HFF-Myc (cell line): ENCODE measurements at regions not wholly inside any gene's neighbourhood (a gene's known extent, or its start where the extent isn't known, plus 50 kb on each side); places are given as distances from the start of the nearest gene placed in this dataset.

Experiments used
- DNase-seq: peaks from one replicate; pipeline ENCODE4 v3.0.0-alpha.2; 2011; ENCODE audit warnings: low read depth; ENCODE audit errors: extremely low read depth
- H3K4me3 ChIP-seq: replicated peaks from 2 replicates; pipeline ENCODE4 v1.5.1; 2011; ENCODE audit warnings: low read depth, mild to moderate bottlenecking, control low read depth, low read length
- TF ChIP-seq, protein P1 (sequence below): IDR thresholded peaks from 2 replicates; pipeline ENCODE4 v1.5.1; 2012; ENCODE audit warnings: mild to moderate bottlenecking, low read depth, low read length, control low read depth; ENCODE audit errors: missing control alignments

DNA sequence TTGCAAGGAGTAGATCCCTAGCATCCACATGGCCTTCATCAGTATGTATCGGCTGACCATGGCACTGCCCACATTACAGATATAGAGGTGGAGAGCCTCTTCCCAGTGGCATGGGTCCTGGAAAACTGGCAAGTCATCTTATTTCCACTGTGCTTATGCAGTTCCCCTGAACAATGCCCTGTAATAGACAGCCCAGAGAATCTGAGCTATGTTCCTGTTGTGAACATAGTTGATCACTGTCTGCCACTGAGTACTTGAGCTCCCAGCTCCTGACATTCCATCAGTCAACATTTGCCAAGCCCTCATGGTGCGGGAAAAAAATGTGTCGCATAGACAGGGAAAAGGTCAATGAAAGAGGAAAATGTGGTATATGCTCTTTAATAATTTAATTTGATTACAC is 861.9 kb downstream of the CDY2B start:
- TF ChIP-seq, protein P1, sequence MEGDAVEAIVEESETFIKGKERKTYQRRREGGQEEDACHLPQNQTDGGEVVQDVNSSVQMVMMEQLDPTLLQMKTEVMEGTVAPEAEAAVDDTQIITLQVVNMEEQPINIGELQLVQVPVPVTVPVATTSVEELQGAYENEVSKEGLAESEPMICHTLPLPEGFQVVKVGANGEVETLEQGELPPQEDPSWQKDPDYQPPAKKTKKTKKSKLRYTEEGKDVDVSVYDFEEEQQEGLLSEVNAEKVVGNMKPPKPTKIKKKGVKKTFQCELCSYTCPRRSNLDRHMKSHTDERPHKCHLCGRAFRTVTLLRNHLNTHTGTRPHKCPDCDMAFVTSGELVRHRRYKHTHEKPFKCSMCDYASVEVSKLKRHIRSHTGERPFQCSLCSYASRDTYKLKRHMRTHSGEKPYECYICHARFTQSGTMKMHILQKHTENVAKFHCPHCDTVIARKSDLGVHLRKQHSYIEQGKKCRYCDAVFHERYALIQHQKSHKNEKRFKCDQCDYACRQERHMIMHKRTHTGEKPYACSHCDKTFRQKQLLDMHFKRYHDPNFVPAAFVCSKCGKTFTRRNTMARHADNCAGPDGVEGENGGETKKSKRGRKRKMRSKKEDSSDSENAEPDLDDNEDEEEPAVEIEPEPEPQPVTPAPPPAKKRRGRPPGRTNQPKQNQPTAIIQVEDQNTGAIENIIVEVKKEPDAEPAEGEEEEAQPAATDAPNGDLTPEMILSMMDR: no peak
- no peak overlapping the region for H3K4me3 ChIP-seq

DNA sequence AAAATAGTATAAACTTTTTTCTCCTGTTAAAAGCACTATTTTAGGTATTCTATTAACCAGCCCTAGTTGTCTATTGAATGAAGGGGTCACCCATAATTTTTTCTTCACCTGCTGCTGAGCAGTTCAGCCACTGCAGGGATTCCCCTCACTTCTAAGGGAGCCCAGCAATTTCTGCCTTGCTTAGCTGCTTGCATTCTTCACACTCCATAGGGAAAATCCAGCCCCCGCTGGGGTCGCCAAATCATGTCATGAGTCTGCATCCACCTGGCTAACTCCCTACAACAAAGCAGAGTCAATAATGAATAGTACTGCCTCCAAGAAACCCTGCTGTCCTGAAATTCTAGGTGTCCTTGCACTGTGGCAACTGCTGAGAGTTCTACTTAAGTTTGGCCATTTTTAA is 886.5 kb downstream of the CDY2B start:
- TF ChIP-seq, protein P1: no peak
- no peak overlapping the region for H3K4me3 ChIP-seq
- no peak for DNase-seq

More for the DNA sequence above, 861.9 kb downstream of the CDY2B start:
- DNase-seq: no peak

DNA sequence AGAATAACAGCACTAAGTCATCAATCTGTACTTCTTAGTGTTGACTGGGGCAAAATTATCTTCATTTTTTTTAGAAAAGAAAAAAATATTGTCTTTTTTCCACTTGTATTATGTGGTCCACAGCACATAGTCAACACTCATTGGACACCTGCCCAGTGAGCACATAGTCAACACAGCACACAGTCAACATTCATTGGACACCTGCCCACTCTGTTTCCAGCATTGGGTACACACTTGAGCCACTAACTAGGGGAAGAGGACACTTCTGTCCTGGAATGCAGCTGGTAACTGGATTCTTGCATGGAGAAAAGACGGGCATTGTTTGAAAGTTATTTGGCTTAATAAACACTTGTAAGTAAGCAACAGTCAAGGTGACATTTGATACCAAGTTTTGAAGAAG is 898.2 kb downstream of the CDY2B start:
- DNase-seq: no peak
- TF ChIP-seq, protein P1: no peak

DNA sequence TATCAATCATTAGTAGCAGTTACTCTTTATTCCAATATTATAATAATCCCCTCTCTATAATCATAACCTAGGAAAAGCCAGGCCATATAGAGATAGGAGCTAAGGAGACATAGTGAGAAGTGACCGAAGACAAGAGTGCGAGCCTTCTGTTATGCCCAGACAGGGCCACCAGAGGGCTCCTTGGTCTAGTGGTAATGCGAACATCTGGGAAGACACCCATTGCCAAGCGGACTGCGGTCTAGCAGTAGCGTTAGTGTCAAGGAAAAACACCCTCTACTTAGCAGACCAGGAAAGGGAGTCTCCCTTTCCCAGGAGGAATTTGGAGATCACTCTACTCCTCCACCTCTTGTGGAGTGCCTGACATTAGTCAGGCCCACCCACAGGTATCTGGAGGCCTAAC is 920.9 kb downstream of the CDY2B start:
- no peak for DNase-seq
- H3K4me3 ChIP-seq: no peak overlapping the region
- TF ChIP-seq, protein P1: no peak

More for the DNA sequence above, 898.2 kb downstream of the CDY2B start:
- H3K4me3 ChIP-seq: no peak overlapping the region

DNA sequence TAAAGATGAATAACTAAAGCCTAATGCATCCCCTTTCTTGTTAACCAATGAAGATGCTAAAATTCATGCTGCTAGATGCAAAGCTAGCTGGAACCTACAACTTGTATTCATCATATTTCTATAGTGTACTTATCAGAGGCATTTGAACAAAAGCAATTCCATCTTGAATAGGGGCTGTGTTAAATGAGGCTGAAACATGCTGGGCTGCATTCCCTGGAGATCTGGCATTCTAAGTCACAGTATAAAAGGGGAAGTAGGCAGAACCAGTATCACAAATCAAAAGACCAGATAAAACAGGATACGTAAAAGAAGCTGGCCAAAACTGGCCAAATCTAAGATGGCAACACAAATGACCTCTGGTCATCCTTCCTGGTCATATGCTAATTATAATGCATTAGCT is 932.8 kb downstream of the CDY2B start:
- TF ChIP-seq, protein P1: no peak
- no peak for DNase-seq
- no peak overlapping the region for H3K4me3 ChIP-seq
